Choroid plexus epithelial cell (primary cell): ENCODE measurements at regions not wholly inside any gene's neighbourhood (a gene's known extent, or its start where the extent isn't known, plus 50 kb on each side); places are given as distances from the start of the nearest gene placed in this dataset.
A peak's percentile ranks its signal among the peaks of the same experiment; 100 is the strongest.

Experiments used
- DNase-seq: peaks from one replicate; pipeline ENCODE4 v3.0.0-alpha.2; 2010; ENCODE audit warnings: low read depth
- H3K4me3 ChIP-seq: 2 replicates; pipeline ENCODE4 v1.5.1; 2011; ENCODE audit warnings: low read depth, mild to moderate bottlenecking, control low read depth, low read length, moderate library complexity
- CTCF ChIP-seq: conservative IDR thresholded peaks from 2 replicates; pipeline ENCODE4 v1.5.1; 2011; ENCODE audit warnings: low read depth, mild to moderate bottlenecking, control low read depth, inconsistent platforms, low read length, moderate library complexity

- no peak overlapping the region for H3K4me3 ChIP-seq
- DNase-seq, result no peak
- TF ChIP-seq CTCF, result no peak
These were observed 165.6 kb downstream of the MACROH2A1 start for GRCh38 chr5:135233477-135233876.

- DNase-seq, result no peak
- TF ChIP-seq CTCF, result no peak
- no peak overlapping the region for H3K4me3 ChIP-seq
These were observed 166.1 kb downstream of the MACROH2A1 start for GRCh38 chr5:135232958-135233357.

GRCh38 chr5:135231289-135231688 is 167.7 kb downstream of the MACROH2A1 start:
- no peak for DNase-seq
- no peak overlapping the region for H3K4me3 ChIP-seq
- TF ChIP-seq CTCF, result no peak

GRCh38 chr5:135230251-135230925 is 168.6 kb downstream of the MACROH2A1 start:
- H3K4me3 ChIP-seq, result no peak overlapping the region
- peak; percentile 87 for DNase-seq
- no peak for TF ChIP-seq CTCF

GRCh38 chr5:135229679-135230132 is 169.3 kb downstream of the MACROH2A1 start:
- TF ChIP-seq CTCF, result no peak
- no peak overlapping the region for H3K4me3 ChIP-seq
- no peak for DNase-seq

GRCh38 chr5:135229122-135229521 is 169.9 kb downstream of the MACROH2A1 start:
- TF ChIP-seq CTCF, result no peak
- no peak overlapping the region for H3K4me3 ChIP-seq
- DNase-seq, result no peak

GRCh38 chr5:135228222-135228621 is 170.8 kb downstream of the MACROH2A1 start:
- H3K4me3 ChIP-seq, result no peak overlapping the region
- TF ChIP-seq CTCF, result no peak
- no peak for DNase-seq
